Suprapubic skin (tissue), 4 donors: ENCODE measurements at regions not wholly inside any gene's neighbourhood (a gene's known extent, or its start where the extent isn't known, plus 50 kb on each side); places are given as distances from the start of the nearest gene placed in this dataset.

Experiments
- DNase-seq, 2 donors: peaks; one replicate each; pipeline ENCODE4 v3.0.0-alpha.2; 2019; ENCODE audit warnings: low spot score in 2 of 2
- H3K27ac ChIP-seq: fragments of 200-600 bp; sonication (generic); one replicate; pipeline ENCODE4 v1.5.1; 2019
- H3K27me3 ChIP-seq: fragments of 200-600 bp; sonication (generic); one replicate; pipeline ENCODE4 v1.5.1; 2019
- H3K36me3 ChIP-seq: fragments of 200-600 bp; sonication (generic); one replicate; pipeline ENCODE4 v1.5.1; 2019
- H3K4me1 ChIP-seq: fragments of 200-600 bp; sonication (generic); one replicate; pipeline ENCODE4 v1.5.1; 2019
- H3K4me3 ChIP-seq: fragments of 200-600 bp; sonication (generic); one replicate; pipeline ENCODE4 v1.5.1; 2019; ENCODE audit warnings: mild to moderate bottlenecking
- H3K9me3 ChIP-seq: fragments of 200-600 bp; sonication (generic); one replicate; pipeline ENCODE4 v1.5.1; 2019
- EP300 ChIP-seq: sonication (generic); formaldehyde crosslinking; IDR thresholded peaks from one replicate; pipeline ENCODE4 v1.6.1; 2017; ENCODE audit warnings: antibody characterized with exemption
- POLR2A ChIP-seq, 2 donors: fragments of 450-650 bp; IDR thresholded peaks; one replicate each; pipeline ENCODE4 v1.6.1; 2017; ENCODE audit warnings: antibody characterized with exemption in 2 of 2, mild to moderate bottlenecking in 2 of 2, moderate library complexity in 2 of 2
- POLR2AphosphoS5 ChIP-seq, 3 donors: sonication (generic); formaldehyde crosslinking; IDR thresholded peaks; one replicate each; pipeline ENCODE4 v1.6.1; 2017; ENCODE audit warnings: antibody characterized with exemption in 3 of 3
- WGBS: methylation state at CpG from one replicate; pipeline ENCODE4 v1.1.5; 2018; 5-methylcytosine and 5-hydroxymethylcytosine counted together
- TF ChIP-seq, protein P1 (sequence below), 2 donors: fragments of 200-600 bp in 1 of 2; fragments of 450-650 bp in 1 of 2; sonication (generic) in 1 of 2; IDR thresholded peaks; one replicate each; pipeline ENCODE4 v1.5.1; 2016 to 2019; ENCODE audit warnings: antibody characterized with exemption in 2 of 2, mild to moderate bottlenecking in 1 of 2, moderate library complexity in 1 of 2

DNA sequence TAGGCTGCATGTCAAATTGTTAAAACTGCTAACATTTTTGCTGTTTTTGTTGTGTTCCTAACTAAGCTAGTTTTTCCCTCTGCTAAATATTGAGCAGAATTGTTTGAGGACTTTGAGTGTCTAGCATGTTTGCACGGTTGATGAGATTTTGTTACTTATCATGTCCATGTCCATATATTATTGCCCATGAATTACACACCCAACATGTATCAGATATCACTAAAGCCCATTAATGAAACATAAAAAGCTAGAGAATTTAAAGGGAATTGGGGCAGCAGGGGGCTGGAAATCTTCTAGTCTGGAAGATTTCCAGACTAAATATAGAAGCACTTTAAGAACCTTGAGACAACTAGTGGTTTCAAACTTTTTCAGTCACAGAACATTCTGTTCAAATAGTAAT, 197.7 kb downstream of the SNX10 start:
- no peak for TF ChIP-seq POLR2A (IDR thresholded peaks at IDR 0.05)
- no peak for TF ChIP-seq POLR2AphosphoS5 (IDR thresholded peaks at IDR 0.05)
- TF ChIP-seq EP300, result no peak
- TF ChIP-seq, protein P1, sequence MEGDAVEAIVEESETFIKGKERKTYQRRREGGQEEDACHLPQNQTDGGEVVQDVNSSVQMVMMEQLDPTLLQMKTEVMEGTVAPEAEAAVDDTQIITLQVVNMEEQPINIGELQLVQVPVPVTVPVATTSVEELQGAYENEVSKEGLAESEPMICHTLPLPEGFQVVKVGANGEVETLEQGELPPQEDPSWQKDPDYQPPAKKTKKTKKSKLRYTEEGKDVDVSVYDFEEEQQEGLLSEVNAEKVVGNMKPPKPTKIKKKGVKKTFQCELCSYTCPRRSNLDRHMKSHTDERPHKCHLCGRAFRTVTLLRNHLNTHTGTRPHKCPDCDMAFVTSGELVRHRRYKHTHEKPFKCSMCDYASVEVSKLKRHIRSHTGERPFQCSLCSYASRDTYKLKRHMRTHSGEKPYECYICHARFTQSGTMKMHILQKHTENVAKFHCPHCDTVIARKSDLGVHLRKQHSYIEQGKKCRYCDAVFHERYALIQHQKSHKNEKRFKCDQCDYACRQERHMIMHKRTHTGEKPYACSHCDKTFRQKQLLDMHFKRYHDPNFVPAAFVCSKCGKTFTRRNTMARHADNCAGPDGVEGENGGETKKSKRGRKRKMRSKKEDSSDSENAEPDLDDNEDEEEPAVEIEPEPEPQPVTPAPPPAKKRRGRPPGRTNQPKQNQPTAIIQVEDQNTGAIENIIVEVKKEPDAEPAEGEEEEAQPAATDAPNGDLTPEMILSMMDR (IDR thresholded peaks at IDR 0.05), result no peak
- no peak for DNase-seq
- Histone ChIP-seq H3K4me1 (peaks cover 14% of the 10 kb centered on the region), H3K27me3 (no peaks in the 10 kb centered on the region), H3K27ac (no peak overlapping the region), H3K4me3 (no peak overlapping the region), H3K36me3 (no peaks in the 10 kb centered on the region), H3K9me3 (no peaks in the 10 kb centered on the region)
- 94% methylated on average over 1 of the region's 1 CpG for WGBS

DNA sequence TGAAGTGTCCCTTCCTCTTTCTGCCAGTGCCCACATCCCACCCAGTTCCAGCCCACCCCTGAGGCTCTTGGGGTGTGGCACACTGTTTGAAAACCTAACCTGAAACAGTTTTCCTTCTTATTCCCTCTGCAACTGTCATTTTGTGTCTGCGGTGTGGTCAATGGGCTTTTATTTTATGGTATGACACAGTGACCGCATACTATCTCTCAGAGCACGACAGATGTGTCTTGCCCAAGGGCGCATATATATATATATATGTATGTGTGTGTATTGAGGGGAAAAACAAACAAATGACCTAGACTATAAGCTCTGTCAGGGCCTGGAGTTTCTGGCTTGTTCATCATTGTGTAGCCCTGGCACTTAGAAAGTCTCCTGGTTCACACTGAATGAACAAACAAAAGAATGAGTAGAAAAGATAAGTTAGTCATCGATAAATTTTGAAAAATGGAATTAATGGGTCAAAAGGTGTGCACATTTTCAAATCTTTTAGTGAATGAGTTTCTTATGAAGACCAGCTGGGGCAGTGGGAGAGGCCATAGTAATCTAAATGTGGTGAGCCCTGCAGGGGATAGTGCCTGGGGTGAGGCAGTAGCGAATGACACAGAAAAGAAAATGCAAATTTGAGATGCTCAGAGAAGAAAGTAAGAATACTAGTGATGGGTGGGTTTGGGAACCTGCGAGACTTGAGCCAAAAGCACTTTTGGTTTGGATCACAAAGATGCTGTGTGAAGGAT, 198.4 kb downstream of the SNX10 start:
- TF ChIP-seq POLR2A (IDR thresholded peaks at IDR 0.05) (no peak), EP300 (no peak), POLR2AphosphoS5 (IDR thresholded peaks at IDR 0.05) (no peak)
- TF ChIP-seq, protein P1 (IDR thresholded peaks at IDR 0.05), result no peak
- Histone ChIP-seq H3K27me3 (no peaks in the 10 kb centered on the region), H3K4me1 (peaks cover 14% of the 10 kb centered on the region), H3K27ac (no peak overlapping the region), H3K9me3 (no peaks in the 10 kb centered on the region), H3K4me3 (no peak overlapping the region), H3K36me3 (no peaks in the 10 kb centered on the region)
- no peak for DNase-seq
- 79% methylated on average over 7 of the region's 7 CpGs for WGBS

DNA sequence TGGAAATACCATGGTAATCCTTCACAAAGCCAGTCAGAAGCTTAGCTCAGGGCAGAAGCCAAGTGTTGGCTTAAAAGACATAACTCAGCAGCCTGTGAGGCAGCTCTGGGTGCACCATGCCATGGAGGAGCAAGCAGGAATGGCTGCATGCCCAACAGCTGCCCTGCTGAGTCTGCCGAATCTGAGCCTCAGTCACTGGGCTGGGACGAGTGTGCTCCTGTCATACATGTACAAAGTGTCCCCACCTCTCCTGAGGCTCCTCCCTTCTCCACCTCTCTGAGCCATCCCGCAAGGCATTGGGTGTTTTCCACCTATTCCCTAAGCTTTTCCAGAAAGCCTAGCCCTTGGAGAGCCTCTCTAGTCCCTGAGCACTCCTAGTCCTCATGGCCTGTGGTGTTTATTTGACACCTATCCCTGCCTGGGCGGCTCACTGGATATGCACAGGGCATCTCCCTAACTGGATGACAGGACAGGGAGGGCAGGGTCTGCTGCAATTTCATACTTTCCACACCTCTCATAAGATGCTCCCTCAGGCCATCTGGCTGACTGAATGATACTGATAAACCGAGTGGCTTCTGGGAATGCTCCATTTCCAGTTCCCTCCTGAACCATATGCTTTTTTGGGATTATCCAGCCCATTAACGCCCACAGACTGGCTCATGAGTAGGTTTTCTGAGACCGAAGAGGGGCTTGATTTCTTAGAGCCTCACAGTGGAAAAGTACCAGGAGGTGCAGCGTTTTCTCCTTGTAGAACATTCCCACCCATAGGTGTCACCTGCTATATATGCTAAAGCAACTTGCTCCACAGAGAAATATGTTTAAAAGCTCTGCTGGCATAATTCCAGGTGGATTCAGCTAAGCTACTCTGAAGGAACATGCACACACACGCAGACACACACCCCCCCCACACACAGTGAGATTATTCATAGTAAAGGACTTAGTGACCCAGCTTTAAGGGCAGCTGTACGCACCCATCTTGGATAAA, 199.3 kb downstream of the SNX10 start:
- no peak for DNase-seq
- TF ChIP-seq, protein P1 (IDR thresholded peaks at IDR 0.05), result no peak
- TF ChIP-seq POLR2A (IDR thresholded peaks at IDR 0.05) (no peak), POLR2AphosphoS5 (IDR thresholded peaks at IDR 0.05) (no peak), EP300 (no peak)
- 38% methylated on average over 9 of the region's 10 CpGs for WGBS
- Histone ChIP-seq H3K27ac (no peak overlapping the region), H3K4me1 (peaks cover 14% of the 10 kb centered on the region), H3K9me3 (no peaks in the 10 kb centered on the region), H3K4me3 (no peak overlapping the region), H3K36me3 (no peaks in the 10 kb centered on the region), H3K27me3 (no peaks in the 10 kb centered on the region)

DNA sequence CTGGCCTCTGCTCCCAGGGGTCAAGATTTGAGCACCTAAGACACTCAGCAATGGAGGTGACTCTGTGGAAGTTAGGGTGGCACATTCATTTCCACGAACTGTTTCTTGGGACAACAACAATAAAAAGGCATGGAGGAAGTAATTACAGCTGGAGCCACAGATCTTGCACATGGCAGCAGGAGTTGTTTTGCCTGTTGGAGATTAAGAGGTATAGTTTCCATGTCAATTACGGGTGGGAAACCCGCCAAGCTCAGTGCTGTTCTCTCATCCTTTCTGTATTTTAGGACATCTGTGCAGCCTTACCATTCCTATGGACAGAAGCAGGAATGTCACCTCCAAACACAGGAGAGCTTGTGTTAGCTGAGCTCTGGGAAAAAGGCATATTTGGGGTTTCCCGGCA, 201.2 kb downstream of the SNX10 start:
- Histone ChIP-seq H3K27me3 (no peaks in the 10 kb centered on the region), H3K4me3 (no peak overlapping the region), H3K27ac (no peak overlapping the region), H3K4me1 (peaks cover 14% of the 10 kb centered on the region), H3K9me3 (no peaks in the 10 kb centered on the region), H3K36me3 (no peaks in the 10 kb centered on the region)
- TF ChIP-seq, protein P1 (IDR thresholded peaks at IDR 0.05), result no peak
- no peak for TF ChIP-seq POLR2AphosphoS5 (IDR thresholded peaks at IDR 0.05)
- no peak for TF ChIP-seq POLR2A (IDR thresholded peaks at IDR 0.05)
- no peak for TF ChIP-seq EP300
- 71% methylated on average over 4 of the region's 4 CpGs for WGBS
- DNase-seq, result no peak
